T1000 (cell line): ENCODE measurements at regions not wholly inside any gene's neighbourhood (a gene's known extent, or its start where the extent isn't known, plus 50 kb on each side); places are given as distances from the start of the nearest gene placed in this dataset.
"Not testable (repeated sequence)": the region's sequence is repeated elsewhere in the genome, so short reads cannot be mapped to it uniquely, and the experiment has no call there.

Experiments used
- DNase-seq: peaks from one replicate; lab custom pipeline; 2025; ENCODE audit warnings: mixed read lengths; lab: John Stamatoyannopoulos, UW

DNA sequence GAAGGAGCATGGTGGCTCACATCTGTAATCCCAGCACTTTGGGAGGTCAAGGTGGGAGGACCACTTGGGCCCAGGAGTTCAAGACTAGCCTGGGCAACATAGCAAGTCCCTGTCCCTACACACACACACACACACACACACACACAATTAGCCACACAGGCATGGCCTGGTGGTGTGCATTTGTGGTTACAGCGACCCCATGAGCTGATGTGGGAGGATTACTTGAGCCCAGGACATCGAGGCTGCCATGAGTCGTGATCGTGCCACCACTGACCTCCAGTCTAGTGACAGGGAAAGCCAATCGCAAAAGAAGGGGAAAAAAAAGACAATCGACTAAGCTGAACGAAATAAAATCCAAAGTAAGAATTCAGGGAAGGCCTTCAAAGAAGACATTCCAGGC, 67.9 kb downstream of the TBX3 start:
- DNase-seq = no peak

- DNase-seq = no peak
Measured at GRCh38 chr12:114614040-114614439, 69.9 kb downstream of the TBX3 start.

DNA sequence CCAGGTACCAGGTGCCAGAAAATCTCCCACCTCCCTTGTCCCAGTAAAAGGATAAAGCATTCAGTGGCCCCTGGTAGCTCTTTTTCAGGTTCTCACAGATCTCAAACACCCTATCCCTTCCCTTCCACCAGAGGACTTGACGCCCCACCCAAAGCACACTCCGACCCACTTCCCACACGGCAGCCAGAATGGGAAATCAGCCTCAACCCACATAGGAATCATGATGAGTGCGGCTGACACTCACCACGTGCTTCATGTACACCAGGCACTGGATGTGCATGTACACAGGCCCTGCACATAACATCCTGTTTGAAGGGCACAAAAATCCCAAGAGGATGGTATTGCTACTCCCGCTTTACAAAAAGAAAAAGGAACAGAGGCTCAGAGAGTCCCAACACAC, 71.9 kb downstream of the TBX3 start:
- DNase-seq = no peak

DNA sequence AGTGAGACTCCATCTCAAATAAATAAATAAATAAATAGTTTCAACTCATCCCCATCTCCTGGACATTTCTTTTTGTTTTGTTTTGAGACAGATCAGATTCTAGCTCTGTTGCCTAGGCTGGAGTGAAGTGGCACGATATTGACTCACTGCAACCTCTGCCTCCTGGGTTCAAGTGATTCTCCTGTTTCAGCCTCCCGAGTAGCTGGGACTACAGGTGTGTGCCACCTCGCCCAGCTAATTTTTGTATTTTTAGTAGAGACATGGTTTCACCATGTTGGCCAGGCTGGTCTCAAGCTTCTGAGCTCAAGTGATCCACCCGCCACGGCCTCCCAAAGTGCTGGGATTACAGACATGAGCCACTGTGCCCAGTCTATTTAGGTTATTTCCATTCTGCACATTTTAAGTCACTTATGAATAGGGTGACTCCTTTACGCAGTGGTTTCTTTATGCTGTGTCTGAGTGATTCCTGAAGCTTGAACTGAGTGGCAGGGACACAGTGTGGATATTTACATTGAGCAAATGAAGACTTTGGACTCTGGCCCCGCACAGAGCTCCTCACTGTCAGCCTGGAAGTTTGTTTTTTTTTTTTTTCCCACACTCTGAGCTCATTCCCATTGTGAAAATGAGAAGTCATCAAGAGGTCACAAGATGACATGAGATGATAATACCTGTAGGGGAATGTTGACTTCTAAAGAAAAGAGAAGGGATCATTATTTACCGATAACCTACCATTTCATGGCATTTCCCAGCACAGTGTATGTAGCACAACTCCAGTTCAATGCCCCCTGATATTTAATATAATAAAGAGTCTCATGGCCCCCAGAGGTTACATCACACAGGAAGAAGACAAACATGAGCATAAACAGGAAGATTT, 72.6 kb downstream of the TBX3 start:
- DNase-seq = no peak

GRCh38 chr12:114608509-114608908, 75.5 kb downstream of the TBX3 start:
- DNase-seq = no peak

GRCh38 chr12:114605918-114606317, 78.1 kb downstream of the TBX3 start:
- DNase-seq = no peak

- no peak for DNase-seq
Measured at GRCh38 chr12:114604606-114605005, 79.4 kb downstream of the TBX3 start.

DNA sequence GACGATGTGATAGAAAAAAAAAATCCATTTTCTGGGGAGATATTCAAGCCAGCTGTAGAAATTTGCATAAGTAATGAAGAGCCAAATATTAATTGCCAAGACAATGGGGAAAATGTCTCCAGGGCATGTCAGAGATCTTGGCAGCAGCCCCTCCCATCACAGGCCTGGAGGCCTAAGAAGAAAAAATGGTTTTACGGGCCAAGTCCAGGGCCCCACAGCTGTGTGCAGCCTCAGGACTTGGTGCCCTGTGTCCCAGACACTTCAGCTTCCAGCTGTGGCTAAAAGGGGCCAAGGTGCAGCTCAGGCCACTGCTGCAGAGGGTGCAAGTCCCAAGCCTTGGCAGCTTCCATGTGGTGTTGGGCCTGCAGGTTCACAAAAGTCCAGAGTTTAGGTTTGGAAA, 83.4 kb downstream of the TBX3 start:
- DNase-seq = not testable (repeated sequence)

DNA sequence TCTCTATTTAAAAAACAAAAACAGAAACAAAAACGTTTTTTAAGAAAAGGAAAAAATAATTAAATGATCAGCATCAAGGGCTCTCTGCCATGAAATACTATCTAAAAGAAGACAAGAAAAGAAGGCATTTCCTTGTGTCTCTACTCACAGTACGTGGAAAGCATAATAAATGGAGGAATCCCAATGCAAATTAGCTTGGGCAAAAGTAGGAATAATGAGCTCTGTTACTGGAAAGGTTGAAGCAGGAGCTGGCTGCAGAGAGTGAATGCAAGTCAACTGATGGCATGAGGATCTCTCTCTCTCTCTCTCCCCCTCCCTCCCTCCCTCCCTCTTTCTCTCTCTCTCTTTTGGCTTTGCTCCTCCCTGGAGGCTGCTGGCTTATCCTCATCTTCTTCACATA, 85.9 kb downstream of the TBX3 start:
- DNase-seq = no peak

GRCh38 chr12:114592946-114593345, 91.0 kb downstream of the TBX3 start:
- no peak for DNase-seq

DNA sequence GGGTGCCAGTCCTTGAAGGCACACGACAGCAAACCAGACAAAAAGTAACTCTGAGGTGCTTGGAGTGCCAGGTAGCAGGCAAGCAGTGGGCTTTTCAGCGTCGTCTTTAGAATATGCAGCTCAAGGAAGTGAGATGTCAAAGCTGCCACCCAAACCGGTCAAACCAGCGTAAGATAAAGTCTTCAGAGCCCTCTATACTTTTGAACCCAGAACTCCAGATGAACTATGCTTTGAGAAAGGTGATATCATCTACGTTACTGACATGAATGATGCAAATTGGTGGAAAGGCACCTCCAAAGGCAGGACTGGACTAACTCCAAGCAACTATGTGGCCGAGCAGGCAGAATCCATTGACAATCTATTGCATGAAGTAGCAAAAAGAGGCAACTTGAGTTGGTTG, 95.9 kb downstream of the TBX3 start:
- no peak for DNase-seq

GRCh38 chr12:114580306-114580705, 103.7 kb downstream of the TBX3 start:
- no peak for DNase-seq

DNA sequence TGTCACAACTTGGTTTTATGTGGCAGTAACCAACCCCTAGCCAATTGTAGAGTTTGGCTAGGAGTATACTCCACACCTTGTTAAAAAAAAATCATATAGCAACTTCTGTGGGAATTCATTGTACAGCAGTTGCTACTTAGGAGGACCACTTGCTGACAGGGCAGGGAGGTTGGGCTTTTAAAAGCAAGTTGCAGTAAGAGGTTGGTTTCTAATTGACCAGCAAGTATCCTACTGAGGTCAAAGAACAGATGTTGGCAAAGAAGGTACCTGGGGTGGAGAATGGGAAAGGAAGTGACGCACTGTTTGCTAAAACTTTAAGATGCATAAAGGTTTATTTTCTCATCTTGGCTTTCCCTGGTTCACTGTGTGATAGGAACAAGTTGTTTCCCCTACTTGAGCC, 104.6 kb downstream of the TBX3 start:
- DNase-seq = no peak

DNA sequence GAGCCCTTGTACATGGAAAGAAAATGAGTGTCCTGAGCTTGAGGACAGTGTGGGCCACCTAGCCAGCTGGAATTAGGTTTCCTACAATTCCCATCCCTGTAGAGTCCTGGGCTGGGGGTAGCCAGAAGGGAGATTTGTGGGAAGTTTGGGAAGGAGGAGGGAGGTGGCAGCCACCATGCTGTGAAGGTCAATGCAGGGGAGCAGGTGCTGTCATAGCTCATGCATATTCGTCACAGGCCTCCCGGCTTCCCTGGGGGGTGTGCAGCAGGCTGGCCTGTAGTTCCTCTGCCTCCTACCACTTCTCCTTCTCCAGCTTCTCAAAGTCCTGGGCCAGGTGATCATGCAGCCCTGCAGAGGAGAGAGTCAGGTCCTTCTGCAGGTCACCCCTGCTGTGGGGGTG, 121.3 kb downstream of the TBX3 start:
- no peak for DNase-seq

- no peak for DNase-seq
Measured at GRCh38 chr12:114555451-114555850, 128.5 kb downstream of the TBX3 start.

- DNase-seq = no peak
Measured at GRCh38 chr12:114547636-114548035, 136.3 kb downstream of the TBX3 start.

DNA sequence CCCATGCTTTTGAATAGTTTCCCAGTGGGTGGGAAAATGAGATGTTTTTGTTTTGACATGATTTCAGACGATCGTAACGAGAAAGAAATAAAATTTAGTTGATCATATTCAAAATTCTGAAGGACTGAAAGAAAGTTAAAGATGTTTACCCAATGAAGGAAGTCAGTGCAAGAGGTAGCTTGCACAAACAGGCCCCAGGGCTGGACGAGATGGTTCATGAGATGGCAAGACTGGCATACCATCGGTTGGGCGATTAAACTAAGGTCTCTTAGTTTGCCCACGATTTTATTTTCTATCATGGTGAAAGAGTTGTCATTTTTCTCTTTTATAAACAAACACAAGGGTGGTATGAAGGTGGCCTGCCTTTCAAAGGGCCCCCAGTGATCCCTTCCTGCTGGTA, 124.5 kb upstream of the TBX5 start:
- no peak for DNase-seq

- no peak for DNase-seq
Measured at GRCh38 chr12:114529966-114530365, 124.0 kb upstream of the TBX5 start.

DNA sequence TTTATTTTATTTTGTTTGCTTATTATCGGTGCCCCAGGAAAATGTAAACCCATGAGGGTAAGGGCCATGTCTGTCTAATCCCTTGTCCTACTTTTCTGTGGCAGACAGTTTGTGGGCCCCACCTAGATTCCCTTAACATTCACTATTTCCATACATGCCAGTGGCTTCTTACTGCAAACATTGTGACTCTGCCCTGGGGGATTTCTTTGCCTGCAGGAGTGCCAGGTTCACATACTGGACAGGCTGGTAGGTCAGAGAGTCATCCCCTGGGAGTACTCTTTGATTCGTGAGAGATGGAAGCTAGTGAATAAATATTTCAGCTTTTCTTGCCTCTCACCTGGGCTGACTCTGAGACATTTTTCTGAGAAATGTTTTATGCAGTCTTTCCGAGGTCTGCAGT, 122.8 kb upstream of the TBX5 start:
- DNase-seq = no peak

DNA sequence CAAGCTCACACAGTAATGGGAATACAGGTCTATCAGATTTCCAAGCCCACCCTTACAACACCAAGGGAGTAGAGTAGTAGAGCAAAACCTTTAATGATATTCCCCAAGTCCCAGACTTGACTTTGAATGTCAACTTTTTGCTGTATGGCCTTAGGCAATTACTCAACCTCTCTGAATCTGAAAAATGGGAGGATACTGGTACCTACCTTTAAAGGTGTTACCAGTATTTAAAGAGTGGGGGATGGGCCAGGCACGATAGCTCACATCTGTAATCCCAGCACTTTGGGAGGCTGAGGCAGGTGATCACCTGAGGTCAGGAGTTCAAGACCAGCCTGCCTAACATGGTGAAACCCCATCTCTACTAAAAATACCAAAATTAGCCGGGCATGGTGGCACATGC, 115.2 kb upstream of the TBX5 start:
- not testable (repeated sequence) for DNase-seq

- no peak for DNase-seq
Measured at GRCh38 chr12:114512351-114512750, 106.4 kb upstream of the TBX5 start.

DNA sequence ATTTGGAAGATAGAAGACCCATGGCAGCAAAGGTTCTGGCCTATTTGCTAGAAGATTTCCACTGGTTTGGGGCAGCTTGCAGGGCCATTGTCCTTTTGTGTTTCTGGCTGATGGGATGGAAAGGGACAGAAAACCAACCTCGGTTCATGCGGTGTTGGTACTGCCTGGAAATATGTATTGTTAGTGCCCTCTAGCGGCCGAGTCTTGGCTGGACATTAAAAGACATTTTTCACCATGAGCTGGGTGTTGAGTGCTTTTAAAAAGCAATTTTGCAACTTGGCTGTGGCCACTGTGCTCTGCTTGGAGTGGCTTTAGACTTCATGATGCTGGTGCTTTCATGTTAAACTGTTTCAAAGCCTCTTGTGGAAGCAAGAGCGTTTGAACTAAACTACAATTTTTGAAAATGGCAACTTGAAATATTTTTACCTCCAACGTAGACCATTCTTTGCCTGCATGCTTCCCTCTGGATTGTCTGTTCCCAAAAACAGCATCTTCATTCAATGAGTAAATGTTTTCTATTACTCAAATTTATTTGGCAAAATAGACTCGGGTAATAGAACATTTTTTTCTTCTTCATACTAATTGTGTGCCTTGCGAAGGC, 102.7 kb upstream of the TBX5 start:
- DNase-seq = peak; percentile 5

- DNase-seq = no peak
Measured at GRCh38 chr12:114506651-114507050, 100.7 kb upstream of the TBX5 start.

GRCh38 chr12:114504311-114504710, 98.4 kb upstream of the TBX5 start:
- DNase-seq = no peak
